ENCODE measurements at regions not wholly inside any gene's neighbourhood (a gene's known extent, or its start where the extent isn't known, plus 50 kb on each side); places are given as distances from the start of the nearest gene placed in this dataset.

DNA sequence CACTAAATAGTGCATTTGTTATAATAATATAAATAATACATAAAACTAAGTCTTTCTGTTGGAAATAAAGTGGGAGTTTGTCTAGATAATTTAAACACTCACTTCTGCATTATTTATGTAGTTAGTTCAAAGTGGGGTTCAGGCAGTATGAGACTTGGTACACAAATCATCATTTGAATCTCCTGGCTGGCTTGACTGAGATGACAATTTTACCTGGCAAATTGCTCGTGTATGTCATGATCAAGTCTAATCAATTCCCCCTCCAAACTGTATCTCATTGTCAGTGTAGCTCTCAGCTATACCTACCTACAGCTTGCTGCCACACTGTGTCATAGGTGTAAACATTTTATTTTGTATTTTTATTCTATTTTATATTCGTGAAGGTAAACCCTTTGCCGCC lies 563.4 kb upstream of the TENM3 start:
- TF ChIP-seq, protein P1, sequence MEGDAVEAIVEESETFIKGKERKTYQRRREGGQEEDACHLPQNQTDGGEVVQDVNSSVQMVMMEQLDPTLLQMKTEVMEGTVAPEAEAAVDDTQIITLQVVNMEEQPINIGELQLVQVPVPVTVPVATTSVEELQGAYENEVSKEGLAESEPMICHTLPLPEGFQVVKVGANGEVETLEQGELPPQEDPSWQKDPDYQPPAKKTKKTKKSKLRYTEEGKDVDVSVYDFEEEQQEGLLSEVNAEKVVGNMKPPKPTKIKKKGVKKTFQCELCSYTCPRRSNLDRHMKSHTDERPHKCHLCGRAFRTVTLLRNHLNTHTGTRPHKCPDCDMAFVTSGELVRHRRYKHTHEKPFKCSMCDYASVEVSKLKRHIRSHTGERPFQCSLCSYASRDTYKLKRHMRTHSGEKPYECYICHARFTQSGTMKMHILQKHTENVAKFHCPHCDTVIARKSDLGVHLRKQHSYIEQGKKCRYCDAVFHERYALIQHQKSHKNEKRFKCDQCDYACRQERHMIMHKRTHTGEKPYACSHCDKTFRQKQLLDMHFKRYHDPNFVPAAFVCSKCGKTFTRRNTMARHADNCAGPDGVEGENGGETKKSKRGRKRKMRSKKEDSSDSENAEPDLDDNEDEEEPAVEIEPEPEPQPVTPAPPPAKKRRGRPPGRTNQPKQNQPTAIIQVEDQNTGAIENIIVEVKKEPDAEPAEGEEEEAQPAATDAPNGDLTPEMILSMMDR (IDR thresholded peaks at IDR 0.05; ENCODE audit: low read length) = no peak
- no peak for TF ChIP-seq EZH2 (optimal IDR thresholded peaks at IDR 0.05; ENCODE audit: low read depth, low read length)

All from MM.1S (cell line).